VCaP (cell line): ENCODE measurements at regions not wholly inside any gene's neighbourhood (a gene's known extent, or its start where the extent isn't known, plus 50 kb on each side); places are given as distances from the start of the nearest gene placed in this dataset.

Experiments
- H3K27ac ChIP-seq: fragments of 450-650 bp; 2 replicates; pipeline ENCODE4 v1.5.1; 2017
- TF ChIP-seq, protein P1 (sequence below): fragments of 450-650 bp; conservative IDR thresholded peaks from 2 replicates; pipeline ENCODE4 v1.5.1; 2017; ENCODE audit warnings: mild to moderate bottlenecking, moderate library complexity

DNA sequence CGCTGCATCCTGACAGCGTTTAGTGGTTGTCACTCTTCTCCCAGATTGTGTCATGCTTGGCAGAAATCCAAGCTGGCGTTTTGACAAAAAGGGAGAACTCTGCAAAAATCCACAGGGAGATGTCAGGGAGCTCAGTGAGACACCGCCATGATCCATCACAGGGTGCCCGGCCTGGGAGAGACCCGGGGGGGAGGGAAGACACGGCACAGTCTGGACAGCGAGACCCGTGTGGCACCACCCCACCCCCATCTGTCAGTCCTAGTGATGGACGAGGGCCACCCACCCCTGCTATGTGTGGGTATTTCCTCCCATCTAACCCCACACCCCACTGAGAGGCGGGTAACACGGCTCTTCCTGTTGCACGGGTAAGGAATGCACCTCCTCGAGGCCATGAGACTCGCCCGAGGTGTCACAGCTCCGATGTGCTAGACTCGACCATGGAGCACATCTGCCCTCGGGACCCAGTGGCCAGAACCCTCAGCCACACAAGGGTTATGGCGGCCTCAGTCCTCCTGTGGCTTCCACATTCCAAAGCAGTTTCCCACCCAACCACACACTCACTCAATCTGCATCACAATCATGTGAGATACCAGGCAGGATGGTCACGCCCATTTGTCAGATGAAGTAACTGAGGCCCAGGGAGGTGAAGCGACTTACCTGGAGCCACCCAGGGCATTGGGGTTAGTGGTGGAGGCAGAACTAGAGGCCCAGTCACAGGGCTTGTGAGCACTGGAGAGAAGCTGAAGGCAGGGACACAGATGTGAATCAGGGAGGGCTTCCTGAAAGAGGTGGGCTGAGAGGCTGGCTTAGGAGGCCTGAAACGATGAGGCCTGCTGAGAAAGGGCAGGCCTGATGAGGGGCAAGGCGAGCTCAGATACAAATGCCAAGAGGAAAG is 688.5 kb downstream of the MATN1 start:
- H3K27ac ChIP-seq, result no peak overlapping the region
- TF ChIP-seq, protein P1, sequence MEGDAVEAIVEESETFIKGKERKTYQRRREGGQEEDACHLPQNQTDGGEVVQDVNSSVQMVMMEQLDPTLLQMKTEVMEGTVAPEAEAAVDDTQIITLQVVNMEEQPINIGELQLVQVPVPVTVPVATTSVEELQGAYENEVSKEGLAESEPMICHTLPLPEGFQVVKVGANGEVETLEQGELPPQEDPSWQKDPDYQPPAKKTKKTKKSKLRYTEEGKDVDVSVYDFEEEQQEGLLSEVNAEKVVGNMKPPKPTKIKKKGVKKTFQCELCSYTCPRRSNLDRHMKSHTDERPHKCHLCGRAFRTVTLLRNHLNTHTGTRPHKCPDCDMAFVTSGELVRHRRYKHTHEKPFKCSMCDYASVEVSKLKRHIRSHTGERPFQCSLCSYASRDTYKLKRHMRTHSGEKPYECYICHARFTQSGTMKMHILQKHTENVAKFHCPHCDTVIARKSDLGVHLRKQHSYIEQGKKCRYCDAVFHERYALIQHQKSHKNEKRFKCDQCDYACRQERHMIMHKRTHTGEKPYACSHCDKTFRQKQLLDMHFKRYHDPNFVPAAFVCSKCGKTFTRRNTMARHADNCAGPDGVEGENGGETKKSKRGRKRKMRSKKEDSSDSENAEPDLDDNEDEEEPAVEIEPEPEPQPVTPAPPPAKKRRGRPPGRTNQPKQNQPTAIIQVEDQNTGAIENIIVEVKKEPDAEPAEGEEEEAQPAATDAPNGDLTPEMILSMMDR, result no peak

DNA sequence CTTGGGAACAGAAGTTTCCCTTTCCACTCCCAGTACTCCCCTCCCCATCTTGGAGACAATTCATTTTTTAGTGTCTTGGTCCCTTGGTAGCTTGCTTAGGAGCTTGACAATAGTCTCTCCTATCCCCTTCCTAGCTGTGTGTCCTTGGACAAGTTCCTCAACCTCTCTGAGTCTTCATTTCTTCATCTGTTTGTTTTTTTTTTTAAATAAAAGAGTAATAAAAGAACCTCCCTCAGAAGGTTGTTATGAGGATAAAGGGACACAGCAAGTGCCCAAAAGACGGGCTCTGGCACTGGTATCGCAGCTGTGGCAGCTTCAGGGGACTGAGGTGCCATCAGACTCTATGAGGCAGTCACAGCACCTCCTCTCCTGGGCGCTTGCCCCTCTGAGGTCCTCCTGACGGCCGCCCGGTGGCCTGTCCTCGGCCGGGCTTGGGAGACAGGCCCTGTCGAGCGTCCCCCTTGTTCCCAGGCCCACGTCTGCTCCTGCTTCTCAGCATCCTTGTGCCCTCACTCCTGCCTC is 689.2 kb downstream of the MATN1 start:
- TF ChIP-seq, protein P1, result no peak
- H3K27ac ChIP-seq, result no peak overlapping the region

DNA sequence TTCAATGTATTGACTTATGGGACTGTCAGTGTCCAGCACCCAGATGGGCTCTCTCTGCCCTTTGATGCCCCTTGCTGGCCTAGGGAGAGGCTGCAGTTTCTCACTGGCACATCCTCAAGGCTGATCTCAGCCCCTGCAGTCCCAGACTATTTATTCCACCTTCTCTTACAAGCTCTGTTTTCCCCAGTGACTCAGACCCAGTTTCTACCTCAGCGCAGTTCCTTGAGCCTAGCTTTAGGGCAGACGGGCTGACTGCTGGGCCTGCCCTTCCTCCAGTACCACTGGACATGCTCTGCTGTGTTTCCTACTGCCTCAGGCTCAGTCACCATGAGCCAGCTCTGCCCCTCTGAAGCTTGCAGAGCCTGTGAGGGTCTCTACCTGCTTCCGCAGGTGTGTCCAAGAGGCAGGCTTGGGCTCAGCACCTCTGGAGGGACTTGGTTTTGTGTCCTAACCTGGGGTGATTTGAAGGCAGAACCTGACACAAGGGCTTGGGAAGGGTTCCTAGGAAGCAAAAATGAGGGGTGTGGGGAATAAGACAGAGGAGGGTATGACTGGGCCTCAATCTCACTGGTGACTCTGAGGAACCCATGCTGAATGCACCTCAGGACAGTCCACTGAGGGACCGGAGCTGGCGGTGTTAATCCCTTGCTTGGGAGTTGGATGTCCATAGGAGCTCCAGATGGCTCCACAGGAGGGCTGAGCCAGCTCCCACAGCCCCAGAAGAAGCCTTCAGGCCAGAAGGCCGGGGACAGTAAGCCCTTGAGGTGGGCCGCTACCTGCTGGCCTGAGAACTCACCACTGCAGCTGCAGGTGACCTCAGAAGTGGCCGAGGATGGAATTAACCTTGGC is 689.9 kb downstream of the MATN1 start:
- no peak overlapping the region for H3K27ac ChIP-seq
- TF ChIP-seq, protein P1, result no peak

DNA sequence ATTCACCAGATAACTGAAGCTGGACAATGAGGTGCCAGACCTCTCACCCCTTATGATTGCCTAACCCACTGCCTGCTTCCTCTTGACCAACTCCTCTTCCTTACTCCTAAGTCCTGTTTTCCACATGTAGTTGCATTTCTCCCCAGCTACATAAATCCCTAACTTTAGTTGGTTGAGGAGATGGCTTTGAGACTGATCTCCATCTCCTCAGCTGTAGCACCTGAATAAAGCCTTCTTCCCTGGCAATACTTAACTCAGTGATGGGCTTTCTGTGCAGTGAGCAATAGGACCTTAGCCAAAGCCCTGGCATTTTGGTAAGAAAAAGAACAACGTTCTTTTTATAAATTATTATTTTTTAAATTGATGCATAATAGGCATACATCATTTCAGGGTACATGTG is 691.1 kb downstream of the MATN1 start:
- TF ChIP-seq, protein P1, result no peak
- H3K27ac ChIP-seq, result no peak overlapping the region

DNA sequence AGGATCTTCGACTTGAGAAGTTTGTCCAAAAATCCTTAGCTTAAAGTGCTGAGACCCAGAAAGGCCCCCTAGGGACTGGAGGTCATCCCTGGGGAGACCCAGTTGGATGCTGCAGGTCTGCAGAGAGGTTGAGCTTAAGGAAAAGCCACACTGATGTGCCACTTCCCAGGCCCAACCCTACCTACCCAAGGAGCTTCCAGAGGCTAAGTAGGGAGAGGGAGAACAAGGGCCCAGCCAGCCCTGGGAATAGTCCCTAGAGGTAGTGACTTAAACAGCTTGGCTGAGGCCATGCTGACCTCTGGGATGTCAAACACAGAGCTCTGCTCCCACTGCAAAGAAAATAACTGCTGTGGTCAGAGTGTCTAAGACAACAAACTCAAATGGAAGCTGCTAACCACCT is 693.7 kb downstream of the MATN1 start:
- H3K27ac ChIP-seq, result no peak overlapping the region
- TF ChIP-seq, protein P1, result no peak

DNA sequence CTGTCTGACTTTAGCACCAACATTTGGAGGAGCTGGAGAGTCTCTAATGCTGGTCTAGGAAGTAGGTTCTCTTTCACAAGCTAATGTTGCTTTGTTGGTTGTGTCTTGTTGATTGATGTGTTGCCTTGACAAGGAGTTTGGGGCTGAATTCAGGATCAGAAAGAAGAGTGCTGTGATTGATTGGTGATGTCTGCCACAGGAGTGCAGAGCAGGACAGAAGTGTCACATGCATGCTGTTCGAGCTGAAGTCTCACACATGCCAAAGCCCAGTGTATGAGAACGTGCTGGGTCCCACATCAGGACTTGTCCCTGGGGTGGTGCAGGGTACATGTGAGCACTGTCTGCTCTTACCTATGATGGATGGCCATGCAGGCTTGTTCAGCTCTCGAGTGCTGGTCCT is 694.4 kb downstream of the MATN1 start:
- TF ChIP-seq, protein P1, result no peak
- no peak overlapping the region for H3K27ac ChIP-seq

DNA sequence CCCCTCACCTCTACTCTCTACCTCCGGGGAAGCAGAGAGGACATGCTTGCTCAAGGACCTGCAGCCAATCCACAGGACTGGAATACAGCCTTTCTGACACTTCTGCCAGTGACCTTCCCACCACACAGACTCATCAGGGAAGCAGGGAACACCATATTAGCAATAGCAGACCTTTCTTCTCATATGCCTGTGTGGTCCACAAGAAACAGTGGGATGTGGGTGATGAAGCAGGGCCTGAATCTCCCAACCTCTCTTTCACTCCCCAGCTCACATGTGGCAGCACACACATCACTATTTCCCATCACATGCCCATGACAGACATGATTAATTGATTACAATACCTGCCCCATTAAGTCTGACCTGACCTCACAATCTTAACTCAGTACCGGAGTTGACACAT is 695.1 kb downstream of the MATN1 start:
- TF ChIP-seq, protein P1, result no peak
- H3K27ac ChIP-seq, result no peak overlapping the region
